GM23338 (cell line): ENCODE measurements at regions not wholly inside any gene's neighbourhood (a gene's known extent, or its start where the extent isn't known, plus 50 kb on each side); places are given as distances from the start of the nearest gene placed in this dataset.

Experiments used
- ATAC-seq: fragments of 200-7000 bp; cut with Tn5 transposase; 3 replicates; pipeline ENCODE4 v1.9.1; 2020
- DNase-seq: peaks from one replicate; pipeline ENCODE4 v3.0.0-alpha.2; 2015; ENCODE audit warnings: low spot score
- H2AFZ ChIP-seq: fragments of 200-600 bp; sonication (generic); 2 replicates; pipeline ENCODE4 v1.8.0; 2016; ENCODE audit warnings: antibody characterized with exemption, mild to moderate bottlenecking, moderate library complexity
- H3F3A ChIP-seq: fragments of 200-600 bp; sonication (generic); replicated peaks from 2 replicates; pipeline ENCODE4 v1.8.0; 2017; ENCODE audit warnings: antibody characterized with exemption, mixed run types, low read depth
- H3K27ac ChIP-seq: fragments of 200-600 bp; sonication (generic); 2 replicates; pipeline ENCODE4 v1.6.1; 2016; ENCODE audit warnings: low read depth
- H3K27me3 ChIP-seq: fragments of 200-600 bp; sonication (generic); 2 replicates; pipeline ENCODE4 v1.8.0; 2016; ENCODE audit warnings: mild to moderate bottlenecking, mixed run types, moderate library complexity; ENCODE audit not compliant: insufficient read depth
- H3K36me3 ChIP-seq: fragments of 200-600 bp; sonication (generic); 2 replicates; pipeline ENCODE4 v1.8.0; 2016; ENCODE audit warnings: mild to moderate bottlenecking; ENCODE audit not compliant: insufficient read depth
- H3K4me1 ChIP-seq: fragments of 200-600 bp; sonication (generic); 2 replicates; pipeline ENCODE4 v1.8.0; 2016; ENCODE audit warnings: mild to moderate bottlenecking, moderate library complexity; ENCODE audit not compliant: insufficient read depth
- H3K4me2 ChIP-seq: fragments of 200-600 bp; sonication (generic); 2 replicates; pipeline ENCODE4 v1.7.1; 2017; ENCODE audit warnings: mixed run types
- H3K4me3 ChIP-seq: fragments of 200-600 bp; sonication (generic); 2 replicates; pipeline ENCODE4 v1.6.1; 2016; ENCODE audit warnings: mixed run types
- H3K79me2 ChIP-seq: fragments of 200-600 bp; sonication (generic); replicated peaks from 2 replicates; pipeline ENCODE4 v1.8.0; 2017; ENCODE audit warnings: mild to moderate bottlenecking; ENCODE audit not compliant: insufficient read depth
- H3K9me2 ChIP-seq: fragments of 200-600 bp; sonication (generic); 2 replicates; pipeline ENCODE4 v1.8.0; 2017; ENCODE audit not compliant: insufficient read depth
- H4K20me1 ChIP-seq: fragments of 200-600 bp; sonication (generic); replicated peaks from 2 replicates; pipeline ENCODE4 v1.8.0; 2017; ENCODE audit warnings: mild to moderate bottlenecking; ENCODE audit not compliant: insufficient read depth
- H3K27ac Mint-ChIP-seq: 2 replicates; pipeline ENCODE4 v1.8.0; 2020; ENCODE audit warnings: inconsistent platforms, mild to moderate bottlenecking, moderate library complexity, mixed read lengths
- H3K27me3 Mint-ChIP-seq: 3 replicates; pipeline ENCODE4 v1.8.0; 2022; ENCODE audit warnings: low read depth, mild to moderate bottlenecking, moderate library complexity, mixed read lengths, inconsistent platforms; ENCODE audit not compliant: insufficient read depth, poor library complexity
- H3K36me3 Mint-ChIP-seq: 3 replicates; pipeline ENCODE4 v1.8.0; 2021; ENCODE audit warnings: low read depth, mild to moderate bottlenecking, inconsistent platforms, moderate library complexity, mixed read lengths
- H3K4me1 Mint-ChIP-seq: 3 replicates; pipeline ENCODE4 v1.8.0; 2020; ENCODE audit warnings: mild to moderate bottlenecking, inconsistent platforms, mixed read lengths
- H3K4me3 Mint-ChIP-seq: 3 replicates; pipeline ENCODE4 v1.8.0; 2021; ENCODE audit warnings: moderate library complexity, mild to moderate bottlenecking, inconsistent platforms, mixed read lengths
- H3K9me3 Mint-ChIP-seq: 3 replicates; pipeline ENCODE4 v1.8.0; 2020; ENCODE audit warnings: moderate library complexity, mild to moderate bottlenecking, inconsistent platforms, mixed read lengths
- CREB1 ChIP-seq: fragments of 250-450 bp; sonication (Bioruptor Pico); IDR thresholded peaks from 2 replicates; pipeline ENCODE4 v1.5.0; 2020; ENCODE audit warnings: low read depth, mild to moderate bottlenecking, moderate library complexity
- CTCF ChIP-seq, 2 experiments: fragments of 200-600 bp in 1 of 2; sonication (generic) in 1 of 2; conservative IDR thresholded peaks; 2 replicates each; pipeline versions ENCODE4 v1.5.1 to v1.6.1; 2016 to 2017; ENCODE audit warnings: antibody characterized with exemption in 2 of 2, low read depth in 2 of 2, mild to moderate bottlenecking in 2 of 2, moderate library complexity in 1 of 2
- ETS1 ChIP-seq: IDR thresholded peaks from 2 replicates; pipeline ENCODE4 v1.6.1; 2016; ENCODE audit warnings: antibody characterized with exemption
- EZH2 ChIP-seq: fragments of 200-600 bp; sonication (generic); IDR thresholded peaks from one replicate; pipeline ENCODE4 v1.8.0; 2017; ENCODE audit warnings: antibody characterized with exemption, mild to moderate bottlenecking, low read depth; ENCODE audit not compliant: unreplicated experiment
- EZH2phosphoT487 ChIP-seq: fragments of 200-600 bp; sonication (generic); IDR thresholded peaks from one replicate; pipeline ENCODE4 v1.8.1; 2018; ENCODE audit warnings: antibody characterized with exemption; ENCODE audit not compliant: unreplicated experiment
- JUNB ChIP-seq: IDR thresholded peaks from one replicate; pipeline ENCODE4 v1.6.1; 2016; ENCODE audit warnings: antibody characterized with exemption; ENCODE audit not compliant: unreplicated experiment
- REST ChIP-seq: IDR thresholded peaks from one replicate; pipeline ENCODE4 v1.6.1; 2018; ENCODE audit warnings: antibody characterized with exemption; ENCODE audit not compliant: unreplicated experiment
- STAT1 ChIP-seq: IDR thresholded peaks from one replicate; pipeline ENCODE4 v1.6.1; 2016; ENCODE audit warnings: antibody characterized with exemption; ENCODE audit not compliant: unreplicated experiment
- ZNF114 ChIP-seq: fragments of 250-450 bp; sonication (Bioruptor Pico); IDR thresholded peaks from 2 replicates; pipeline ENCODE4 v1.5.0; 2020; ENCODE audit warnings: mild to moderate bottlenecking, moderate library complexity
- ZNF331 ChIP-seq: fragments of 250-450 bp; sonication (Bioruptor Pico); IDR thresholded peaks from 2 replicates; pipeline ENCODE4 v1.5.0; 2020; ENCODE audit warnings: low read depth, mild to moderate bottlenecking, moderate library complexity
- ZNF462 ChIP-seq: fragments of 250-450 bp; sonication (Bioruptor Pico); IDR thresholded peaks from 2 replicates; pipeline ENCODE4 v1.5.0; 2020; ENCODE audit warnings: mild to moderate bottlenecking, moderate library complexity

DNA sequence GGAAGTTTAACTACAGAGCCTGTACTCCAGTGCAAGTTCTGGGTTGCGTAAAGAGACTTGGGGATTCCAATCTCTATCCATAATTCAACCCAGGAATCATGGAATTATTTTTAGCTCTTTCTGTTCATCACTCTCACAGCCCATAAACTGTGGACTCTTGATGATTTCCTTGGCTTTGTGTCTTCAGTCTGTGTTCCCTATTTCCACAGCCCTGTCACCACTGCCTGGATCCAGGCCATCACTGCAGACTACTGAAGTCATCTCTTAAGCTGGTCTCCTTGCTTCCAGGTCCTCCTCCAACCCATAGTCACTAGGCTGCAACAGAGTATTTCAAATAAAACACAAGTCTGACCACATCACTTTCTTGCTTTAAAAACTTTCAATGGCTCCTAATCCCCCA, 211.7 kb downstream of the PLK2 start (continued):
- TF ChIP-seq REST (no peak), JUNB (no peak), ZNF114 (CRISPR knock-in tag) (no peak), CTCF (conservative IDR thresholded peaks at IDR 0.05; ENCODE audit: low read depth in 2 of 2) (no peak), ETS1 (no peak), EZH2phosphoT487 (no peak), STAT1 (no peak), ZNF331 (CRISPR knock-in tag) (no peak)

DNA sequence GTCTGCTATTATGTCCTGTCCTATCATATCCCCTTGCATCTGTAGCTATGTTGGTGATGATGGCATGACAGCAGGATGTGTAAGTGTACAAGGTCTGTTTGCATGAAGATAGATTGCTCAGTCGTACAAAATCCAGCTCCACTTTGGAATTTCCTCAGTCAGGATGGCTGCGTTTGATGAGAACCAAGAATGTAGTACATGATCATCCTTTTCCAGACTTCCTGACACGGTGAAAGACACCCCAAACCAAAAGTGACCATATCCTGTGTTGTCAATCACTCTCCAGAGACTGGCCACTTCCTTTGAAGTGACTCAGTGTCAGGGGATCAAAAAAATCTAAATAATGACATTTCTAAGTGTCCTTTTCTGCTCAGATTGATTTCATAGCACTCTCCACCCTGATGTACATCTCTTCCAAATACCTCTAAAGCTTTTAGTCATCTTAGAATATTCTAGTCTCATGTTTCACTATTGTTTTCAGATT, 213.4 kb downstream of the PLK2 start:
- DNase-seq (no peak), ATAC-seq (no peak)
- H3K36me3 Mint-ChIP-seq: no peaks in the 10 kb centered on the region
- Histone ChIP-seq H3K27me3 (no peaks in the 10 kb centered on the region), H4K20me1 (no peaks in the 10 kb centered on the region), H3K4me3 (no peak overlapping the region), H3K27ac (no peak overlapping the region), H3K36me3 (no peaks in the 10 kb centered on the region), H3K9me2 (0 out of 2 replicates have a peak, but pooled peaks cover 8% of the 10 kb centered on the region), H3K4me2 (no peak overlapping the region), H2AFZ (0 out of 2 replicates have a peak overlapping the region, but pooled peaks have one; percentile 9), H3K4me1 (no peaks in the 10 kb centered on the region), H3K79me2 (no peaks in the 10 kb centered on the region), H3F3A (no peaks in the 10 kb centered on the region)
- no peak overlapping the region for H3K4me3 Mint-ChIP-seq
- H3K9me3 Mint-ChIP-seq: no peaks in the 10 kb centered on the region
- peaks cover 3% of the 10 kb centered on the region for H3K4me1 Mint-ChIP-seq
- peaks cover 3% of the 10 kb centered on the region for H3K27me3 Mint-ChIP-seq
- no peak overlapping the region for H3K27ac Mint-ChIP-seq
- TF ChIP-seq CREB1 (CRISPR knock-in tag) (no peak), JUNB (no peak), EZH2phosphoT487 (no peak), ZNF331 (CRISPR knock-in tag) (no peak), ZNF462 (no peak), STAT1 (no peak), EZH2 (no peak)
